ENCODE measurements at regions not wholly inside any gene's neighbourhood (a gene's known extent, or its start where the extent isn't known, plus 50 kb on each side); places are given as distances from the start of the nearest gene placed in this dataset.

GRCh38 chr7:156397249-156397648 is 243.3 kb upstream of the RNF32 start:
- TF ChIP-seq CTCF (IDR thresholded peaks at IDR 0.05) = no peak
- TF ChIP-seq POLR2A (IDR thresholded peaks at IDR 0.05) = no peak
- TF ChIP-seq EP300 (IDR thresholded peaks at IDR 0.05) = no peak

Measured in upper lobe of left lung (tissue), 4 donors.